NCI-H2171 treated with DMSO at 0.1 percent for 48 hours (cell line): ENCODE measurements at regions not wholly inside any gene's neighbourhood (a gene's known extent, or its start where the extent isn't known, plus 50 kb on each side); places are given as distances from the start of the nearest gene placed in this dataset.
"Not testable (repeated sequence)": the region's sequence is repeated elsewhere in the genome, so short reads cannot be mapped to it uniquely, and the experiment has no call there.

Experiments
- DNase-seq: peaks from one replicate; lab custom pipeline; 2025; lab: John Stamatoyannopoulos, UW

- DNase-seq: no peak
Observed at GRCh38 chr6:78505178-78505577, 362.2 kb upstream of the IRAK1BP1 start.

- no peak for DNase-seq
Observed at GRCh38 chr6:78511009-78511408, 356.3 kb upstream of the IRAK1BP1 start.

DNA sequence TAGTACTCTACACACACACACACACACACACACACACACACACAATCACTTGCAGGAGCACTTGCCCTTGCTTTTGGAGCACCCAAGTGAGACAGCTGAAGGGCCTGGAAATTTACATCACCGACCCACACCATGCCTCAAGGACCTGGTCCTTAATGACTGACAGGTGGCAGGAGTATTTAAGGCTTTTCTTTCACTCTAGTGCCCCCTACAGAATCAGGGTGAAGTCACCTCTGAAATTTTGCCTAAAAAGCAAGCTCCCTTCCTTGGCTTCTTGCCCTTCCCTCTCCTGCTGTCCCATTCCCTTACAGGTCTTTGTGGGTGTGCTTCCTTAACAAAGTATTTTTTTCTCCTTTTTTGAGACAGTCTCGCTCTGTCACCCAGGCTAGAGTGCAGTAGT lies 353.5 kb upstream of the IRAK1BP1 start:
- DNase-seq: no peak

GRCh38 chr6:78515271-78515670 lies 352.1 kb upstream of the IRAK1BP1 start:
- no peak for DNase-seq

- no peak for DNase-seq
Observed at GRCh38 chr6:78517399-78517798, 350.0 kb upstream of the IRAK1BP1 start.

- no peak for DNase-seq
Observed at GRCh38 chr6:78523622-78524021, 343.7 kb upstream of the IRAK1BP1 start.

GRCh38 chr6:78525976-78526375 lies 341.4 kb upstream of the IRAK1BP1 start:
- DNase-seq: no peak

- no peak for DNase-seq
Observed at GRCh38 chr6:78526432-78526831, 340.9 kb upstream of the IRAK1BP1 start.

DNA sequence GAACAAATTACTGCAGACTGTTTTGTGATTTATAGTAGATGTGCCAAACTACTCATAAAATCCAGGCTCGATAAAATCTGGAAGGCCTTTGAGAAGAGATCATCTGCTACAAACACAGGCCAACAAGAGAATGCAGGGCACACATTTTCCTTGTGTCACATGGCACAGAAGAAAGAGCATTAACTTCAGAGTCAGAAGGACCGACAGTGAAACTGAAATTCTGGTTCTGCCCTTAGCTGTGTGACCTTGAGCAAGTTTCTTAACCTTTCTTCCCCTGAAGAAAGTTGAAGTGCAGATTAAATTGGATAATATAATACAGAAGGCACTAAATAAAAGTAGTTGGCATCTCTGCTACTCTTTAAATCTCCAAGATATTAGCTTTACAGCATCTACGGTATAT lies 338.4 kb upstream of the IRAK1BP1 start:
- no peak for DNase-seq

- DNase-seq: no peak
Observed at GRCh38 chr6:78530208-78530607, 337.1 kb upstream of the IRAK1BP1 start.

DNA sequence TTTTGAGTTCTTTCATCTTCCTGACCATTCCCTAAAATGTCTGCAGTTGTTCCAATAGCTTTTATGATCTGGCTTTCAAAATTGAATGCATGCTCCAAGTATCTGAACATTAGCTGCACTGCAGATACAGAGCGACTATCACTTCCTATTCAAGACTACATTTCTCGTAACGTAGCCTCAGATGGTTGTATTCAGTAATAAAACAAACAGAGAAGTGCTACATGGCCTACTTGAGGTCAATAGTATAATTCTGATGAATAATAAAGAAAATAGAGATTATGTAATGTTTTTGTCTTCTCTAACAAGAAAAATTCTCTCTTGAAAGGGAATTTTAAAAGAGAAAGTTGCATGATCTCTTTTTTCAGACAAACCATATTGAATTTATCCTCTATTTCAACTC lies 333.9 kb upstream of the IRAK1BP1 start:
- DNase-seq: no peak

GRCh38 chr6:78533876-78534275 lies 333.5 kb upstream of the IRAK1BP1 start:
- no peak for DNase-seq

- DNase-seq: no peak
Observed at GRCh38 chr6:78538002-78538401, 329.3 kb upstream of the IRAK1BP1 start.

DNA sequence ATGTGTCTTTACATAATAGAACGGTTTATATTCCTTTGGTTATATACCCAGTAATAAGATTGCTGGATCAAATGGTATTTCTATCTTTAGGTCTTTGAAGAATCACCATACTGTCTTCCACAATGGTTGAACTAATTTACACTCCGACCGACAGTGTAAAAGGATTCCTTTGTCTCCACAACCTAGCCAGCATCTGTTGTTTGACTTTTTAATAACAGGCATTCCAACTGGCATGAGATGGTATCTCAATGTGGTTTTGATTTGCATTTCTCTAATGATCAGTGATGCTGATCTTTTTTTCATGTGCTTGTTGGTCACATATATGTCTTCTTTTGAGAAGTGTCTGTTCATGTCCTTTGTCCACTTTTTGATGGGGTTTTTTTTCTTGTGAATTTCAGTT lies 319.7 kb upstream of the IRAK1BP1 start:
- not testable (repeated sequence) for DNase-seq

DNA sequence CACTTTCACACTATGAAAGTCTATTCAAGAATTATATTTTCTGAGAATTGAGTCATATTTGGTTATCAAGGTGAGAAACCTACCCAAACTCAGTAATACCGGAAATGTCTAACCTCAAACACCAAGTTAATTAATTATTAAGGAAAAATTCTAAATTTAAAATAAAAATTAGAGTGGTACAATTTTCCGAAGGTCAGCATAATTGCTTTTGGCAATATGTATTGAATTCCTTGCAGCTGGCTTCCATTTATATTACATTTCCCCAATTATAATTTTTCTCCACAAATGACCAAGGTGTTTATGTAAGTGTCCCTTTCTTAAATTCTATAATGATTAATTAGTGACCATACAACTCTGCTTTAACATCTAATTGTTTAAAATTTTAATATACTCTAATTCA lies 316.0 kb upstream of the IRAK1BP1 start:
- no peak for DNase-seq

DNA sequence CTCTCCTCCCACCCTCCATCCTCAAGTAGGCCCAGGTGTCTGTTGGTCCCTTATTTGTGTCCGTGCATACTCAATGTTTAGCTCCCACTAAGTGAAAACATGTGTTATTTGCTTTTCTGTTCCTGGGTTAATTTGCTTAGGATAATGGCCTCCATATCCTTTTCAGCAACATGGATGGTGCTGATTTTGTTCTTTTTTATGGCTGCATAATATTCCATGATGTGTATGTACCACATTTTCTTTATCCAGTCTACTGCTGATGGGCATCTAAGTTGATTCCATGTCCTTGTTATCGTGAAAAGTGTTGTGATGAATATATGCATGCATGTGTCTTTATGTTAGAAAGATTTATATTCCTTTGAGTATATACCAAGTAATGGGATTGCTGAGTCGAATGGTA lies 314.9 kb upstream of the IRAK1BP1 start:
- no peak for DNase-seq

DNA sequence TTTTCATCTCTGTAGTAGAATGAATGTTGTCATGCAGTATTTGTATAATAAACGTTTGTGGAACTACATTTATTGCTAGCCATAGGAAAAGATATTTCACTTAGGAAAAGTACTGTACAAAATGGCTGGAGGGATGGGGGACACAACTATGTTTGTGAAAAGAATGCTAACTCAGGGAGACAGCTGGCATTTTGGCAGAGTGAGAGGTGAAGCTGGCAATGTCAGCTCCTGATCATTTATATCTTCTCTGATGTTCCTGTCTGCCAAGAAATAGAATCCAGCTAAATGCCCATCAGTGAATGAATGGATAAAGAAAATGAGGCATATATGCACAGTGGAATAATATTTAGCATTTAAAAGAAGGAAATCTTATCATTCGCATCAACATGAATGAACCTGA lies 313.0 kb upstream of the IRAK1BP1 start:
- no peak for DNase-seq

- DNase-seq: no peak
Observed at GRCh38 chr6:78559056-78559455, 308.3 kb upstream of the IRAK1BP1 start.

- no peak for DNase-seq
Observed at GRCh38 chr6:78561015-78561414, 306.3 kb upstream of the IRAK1BP1 start.

DNA sequence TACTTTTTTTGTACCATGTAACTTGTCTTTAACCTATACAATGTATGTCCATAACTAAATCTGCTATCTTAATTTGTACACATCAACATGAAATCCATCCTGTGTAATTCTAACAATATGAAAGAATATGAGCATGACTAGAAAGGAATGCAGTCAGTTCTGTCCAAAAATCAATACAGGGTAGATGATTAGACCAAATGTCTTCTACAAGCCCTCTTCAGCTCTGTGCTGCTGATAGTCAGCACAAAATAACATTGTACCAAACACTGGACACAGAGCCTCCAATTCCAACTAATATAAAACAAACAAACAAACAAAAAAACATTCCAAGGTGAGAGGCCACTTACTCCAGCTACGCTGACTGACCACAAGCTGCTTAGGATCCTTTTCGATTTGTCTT lies 301.4 kb upstream of the IRAK1BP1 start:
- DNase-seq: no peak

GRCh38 chr6:78570044-78570443 lies 297.3 kb upstream of the IRAK1BP1 start:
- no peak for DNase-seq

- DNase-seq: no peak
Observed at GRCh38 chr6:78577585-78577984, 289.8 kb upstream of the IRAK1BP1 start.

DNA sequence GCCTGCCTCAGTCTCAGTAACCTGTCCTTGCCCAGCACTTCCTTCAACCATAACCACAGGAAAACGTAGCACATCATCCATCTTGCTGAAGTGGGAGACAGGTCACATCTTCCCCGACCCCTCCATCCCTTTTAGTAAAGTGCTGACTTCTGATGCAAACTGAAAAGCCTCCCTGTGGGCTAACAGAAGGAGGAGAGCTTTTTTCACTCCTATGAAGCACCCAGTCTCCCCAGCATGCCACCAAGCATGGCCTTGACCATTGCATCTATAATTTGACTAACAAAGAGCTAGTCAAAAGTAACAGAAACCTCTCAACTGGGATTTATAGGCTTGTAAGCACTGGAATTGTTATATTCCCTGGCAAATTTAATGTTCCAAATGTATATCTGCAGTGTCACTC lies 288.9 kb upstream of the IRAK1BP1 start:
- no peak for DNase-seq

DNA sequence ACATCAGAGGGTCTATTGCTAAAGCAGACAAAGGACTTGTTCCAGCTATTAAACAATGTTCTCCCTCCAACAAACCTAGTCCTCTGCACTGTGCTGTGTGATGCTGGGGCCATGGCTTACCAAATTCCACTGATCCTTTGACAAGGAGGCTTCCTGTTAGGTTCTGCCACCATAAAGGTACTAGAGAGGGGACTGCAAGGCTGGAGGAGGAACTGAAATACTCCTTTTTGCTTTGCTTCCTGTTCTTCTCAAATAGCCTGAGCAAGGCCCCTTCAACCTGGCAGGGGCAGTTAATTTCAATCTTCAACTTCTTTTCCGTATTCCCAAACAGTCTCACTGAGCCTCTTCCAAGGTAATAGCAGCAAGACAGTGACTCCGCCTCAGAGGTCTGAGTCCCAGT lies 286.4 kb upstream of the IRAK1BP1 start:
- no peak for DNase-seq

- DNase-seq: no peak
Observed at GRCh38 chr6:78583079-78583478, 284.3 kb upstream of the IRAK1BP1 start.
